ENCODE measurements at regions not wholly inside any gene's neighbourhood (a gene's known extent, or its start where the extent isn't known, plus 50 kb on each side); places are given as distances from the start of the nearest gene placed in this dataset.
"Not testable (repeated sequence)": the region's sequence is repeated elsewhere in the genome, so short reads cannot be mapped to it uniquely, and the experiment has no call there.

GRCh38 chrX:85666471-85666870 lies 287.0 kb upstream of the POF1B start:
- Histone ChIP-seq H3K9me3 (no peaks in the 10 kb centered on the region), H3K36me3 (no peaks in the 10 kb centered on the region), H3K4me1 (no peaks in the 10 kb centered on the region), H3K27me3 (no peaks in the 10 kb centered on the region), H3K27ac (no peak overlapping the region), H3K4me3 (no peak overlapping the region)
- TF ChIP-seq POLR2A (IDR thresholded peaks at IDR 0.05): no peak
- no peak for TF ChIP-seq CTCF (IDR thresholded peaks at IDR 0.05)
- DNase-seq: no peak
- intact Hi-C loops (cut with DNase I; ENCODE audit: low total_unique reads): no loop called here

GRCh38 chrX:85663970-85664369 lies 284.5 kb upstream of the POF1B start:
- H3K9me3 ChIP-seq; intact Hi-C loops (cut with DNase I; ENCODE audit: low total_unique reads); DNase-seq; H3K27me3 ChIP-seq; H3K4me3 ChIP-seq; H3K27ac ChIP-seq; H3K4me1 ChIP-seq; H3K36me3 ChIP-seq: not testable (repeated sequence)

GRCh38 chrX:85630901-85631300 lies 251.4 kb upstream of the POF1B start:
- no peaks in the 10 kb centered on the region for H3K27me3 ChIP-seq
- H3K9me3 ChIP-seq: no peaks in the 10 kb centered on the region
- TF ChIP-seq POLR2A (IDR thresholded peaks at IDR 0.05) (no peak), CTCF (IDR thresholded peaks at IDR 0.05) (no peak)
- no peak overlapping the region for H3K4me3 ChIP-seq
- intact Hi-C loops (cut with DNase I; ENCODE audit: low total_unique reads): no loop called here
- DNase-seq: no peak
- no peaks in the 10 kb centered on the region for H3K36me3 ChIP-seq
- H3K4me1 ChIP-seq: no peaks in the 10 kb centered on the region
- H3K27ac ChIP-seq: no peak overlapping the region

GRCh38 chrX:85627363-85627762 lies 247.9 kb upstream of the POF1B start:
- no peaks in the 10 kb centered on the region for H3K27me3 ChIP-seq
- no peaks in the 10 kb centered on the region for H3K4me1 ChIP-seq
- no peak overlapping the region for H3K4me3 ChIP-seq
- H3K9me3 ChIP-seq: no peaks in the 10 kb centered on the region
- no peaks in the 10 kb centered on the region for H3K36me3 ChIP-seq
- H3K27ac ChIP-seq: no peak overlapping the region
- intact Hi-C loops (cut with DNase I; ENCODE audit: low total_unique reads): no loop called here
- TF ChIP-seq CTCF (IDR thresholded peaks at IDR 0.05): no peak
- no peak for TF ChIP-seq POLR2A (IDR thresholded peaks at IDR 0.05)
- no peak for DNase-seq

- Histone ChIP-seq H3K36me3 (no peaks in the 10 kb centered on the region), H3K9me3 (no peaks in the 10 kb centered on the region), H3K27ac (no peak overlapping the region), H3K27me3 (no peaks in the 10 kb centered on the region), H3K4me1 (no peaks in the 10 kb centered on the region), H3K4me3 (no peak overlapping the region)
- TF ChIP-seq CTCF (IDR thresholded peaks at IDR 0.05): no peak
- no peak for TF ChIP-seq POLR2A (IDR thresholded peaks at IDR 0.05)
- intact Hi-C loops (cut with DNase I; ENCODE audit: low total_unique reads): no loop called here
- no peak for DNase-seq
These were observed 243.2 kb upstream of the POF1B start for GRCh38 chrX:85622635-85623034.

- Histone ChIP-seq H3K27ac (no peak overlapping the region), H3K4me3 (no peak overlapping the region), H3K27me3 (no peaks in the 10 kb centered on the region), H3K9me3 (no peaks in the 10 kb centered on the region), H3K36me3 (no peaks in the 10 kb centered on the region), H3K4me1 (no peaks in the 10 kb centered on the region)
- DNase-seq: no peak
- intact Hi-C loops (cut with DNase I; ENCODE audit: low total_unique reads): no loop called here
- TF ChIP-seq CTCF (IDR thresholded peaks at IDR 0.05) (no peak), POLR2A (IDR thresholded peaks at IDR 0.05) (no peak)
These were observed 241.0 kb upstream of the POF1B start for GRCh38 chrX:85620466-85620865.

Data from uterus (tissue), 3 donors.